IMR-90 (cell line): ENCODE measurements at regions not wholly inside any gene's neighbourhood (a gene's known extent, or its start where the extent isn't known, plus 50 kb on each side); places are given as distances from the start of the nearest gene placed in this dataset.

ENCODE experiments used
- ATAC-seq: fragments of 200-7000 bp; cut with Tn5 transposase; 2 replicates; pipeline ENCODE4 v1.9.1; 2020; ENCODE audit warnings: low read depth, mild to moderate bottlenecking, moderate library complexity
- BruUV-seq: library from RNA; stranded (reverse); fragments of 400-500 nt; replicated peaks from 2 replicates; lab custom pipeline; 2021; lab: Mats Ljungman, UMichigan
- CTCF ChIA-PET: fragments of 300-600 bp; formaldehyde crosslinking; extraction: SDS; loops from one replicate; lab custom pipeline; 2021; ENCODE audit warnings: antibody characterized with exemption; lab: Yijun Ruan, JAX
- POLR2A ChIA-PET: fragments of 300-600 bp; sonication (Branson Sonifier 250); formaldehyde crosslinking; loops from one replicate; lab custom pipeline; 2022; ENCODE audit warnings: antibody characterized with exemption; ENCODE audit not compliant: unreplicated experiment; lab: Charles Lee
- DNase-seq: peaks from one replicate; pipeline ENCODE4 v3.0.0; 2013
- H2AFZ ChIP-seq: replicated peaks from 2 replicates; pipeline ENCODE3; 2013; ENCODE audit warnings: low read length, mild to moderate bottlenecking; ENCODE audit not compliant: poor library complexity
- H2AK5ac ChIP-seq: 2 replicates; pipeline ENCODE4 v1.6.1; 2013; ENCODE audit warnings: low read depth, low read length, inconsistent platforms
- H2AK9ac ChIP-seq: replicated peaks from 2 replicates; pipeline ENCODE3; 2013; ENCODE audit warnings: mild to moderate bottlenecking, low read depth, low read length, moderate library complexity; ENCODE audit not compliant: poor library complexity
- H2BK120ac ChIP-seq: 2 replicates; pipeline ENCODE4 v1.6.1; 2013; ENCODE audit warnings: low read depth, low read length, inconsistent platforms
- H2BK15ac ChIP-seq: 3 replicates; pipeline ENCODE4 v1.6.1; 2013; ENCODE audit warnings: low read depth, low read length, inconsistent platforms
- H2BK20ac ChIP-seq: 2 replicates; pipeline ENCODE4 v1.6.1; 2013; ENCODE audit warnings: low read depth, mild to moderate bottlenecking, inconsistent platforms, low read length, moderate library complexity
- H2BK5ac ChIP-seq: 2 replicates; pipeline ENCODE4 v1.6.1; 2013; ENCODE audit warnings: mild to moderate bottlenecking, low read depth, low read length, inconsistent platforms; ENCODE audit not compliant: poor library complexity, severe bottlenecking
- H3K14ac ChIP-seq: replicated peaks from 2 replicates; pipeline ENCODE4 v1.6.1; 2013; ENCODE audit warnings: low read depth, low read length, inconsistent platforms
- H3K18ac ChIP-seq: 2 replicates; pipeline ENCODE4 v1.6.1; 2013; ENCODE audit warnings: low read depth, low read length, control low read depth
- H3K23ac ChIP-seq: 2 replicates; pipeline ENCODE4 v1.6.1; 2013; ENCODE audit warnings: low read depth, low read length, inconsistent platforms
- H3K27ac ChIP-seq: 2 replicates; pipeline ENCODE4 v1.5.1; 2013; ENCODE audit warnings: mild to moderate bottlenecking, control low read depth, low read length; ENCODE audit not compliant: insufficient read depth
- H3K27me3 ChIP-seq: 2 replicates; pipeline ENCODE4 v1.6.1; 2013; ENCODE audit warnings: low read length; ENCODE audit not compliant: control insufficient read depth, insufficient read depth
- H3K36me3 ChIP-seq: 2 replicates; pipeline ENCODE4 v1.6.1; 2013; ENCODE audit warnings: low read length, mixed read lengths; ENCODE audit not compliant: control insufficient read depth, insufficient read depth
- H3K4ac ChIP-seq: 2 replicates; pipeline ENCODE4 v1.6.1; 2013; ENCODE audit warnings: low read depth, low read length, inconsistent platforms
- H3K4me1 ChIP-seq: 2 replicates; pipeline ENCODE4 v1.6.1; 2013; ENCODE audit warnings: low read length, mixed read lengths; ENCODE audit not compliant: control insufficient read depth, insufficient read depth
- H3K4me2 ChIP-seq: 2 replicates; pipeline ENCODE4 v1.6.1; 2013; ENCODE audit warnings: low read depth, mild to moderate bottlenecking, control low read depth, low read length, moderate library complexity
- H3K4me3 ChIP-seq: 2 replicates; pipeline ENCODE4 v1.5.1; 2013; ENCODE audit warnings: low read depth, mild to moderate bottlenecking, control low read depth, low read length, moderate library complexity; ENCODE audit not compliant: insufficient read depth
- H3K56ac ChIP-seq: 2 replicates; pipeline ENCODE4 v1.6.1; 2013; ENCODE audit warnings: low read length, inconsistent platforms; ENCODE audit not compliant: insufficient read depth; ENCODE audit errors: extremely low read depth
- H3K79me1 ChIP-seq, 2 experiments: 2 replicates each; pipeline ENCODE4 v1.6.1; 2013; ENCODE audit warnings: low read length in 2 of 2, inconsistent platforms in 1 of 2, low read depth in 1 of 2
- H3K9ac ChIP-seq: 2 replicates; pipeline ENCODE4 v1.6.1; 2013; ENCODE audit warnings: low read depth, low read length, control low read depth
- H3K9me1 ChIP-seq: 2 replicates; pipeline ENCODE4 v1.6.1; 2013; ENCODE audit warnings: low read length, inconsistent platforms; ENCODE audit not compliant: insufficient read depth
- H3K9me3 ChIP-seq: 2 replicates; pipeline ENCODE4 v1.6.1; 2013; ENCODE audit warnings: low read length; ENCODE audit not compliant: control insufficient read depth, insufficient read depth
- H4K20me1 ChIP-seq: 2 replicates; pipeline ENCODE4 v1.6.1; 2013; ENCODE audit warnings: low read length, inconsistent platforms; ENCODE audit not compliant: insufficient read depth
- H4K5ac ChIP-seq: 2 replicates; pipeline ENCODE4 v1.6.1; 2013; ENCODE audit warnings: mild to moderate bottlenecking, low read depth, low read length, control low read depth
- H4K8ac ChIP-seq, 2 experiments: 2 replicates each; pipeline ENCODE4 v1.6.1; 2013; ENCODE audit warnings: low read depth in 2 of 2, low read length in 2 of 2, control low read depth in 1 of 2, inconsistent platforms in 1 of 2
- H4K91ac ChIP-seq: 2 replicates; pipeline ENCODE4 v1.6.1; 2013; ENCODE audit warnings: low read depth, low read length, inconsistent platforms; ENCODE audit not compliant: insufficient read depth
- CEBPB ChIP-seq: IDR thresholded peaks from 2 replicates; pipeline ENCODE4 v1.6.1; 2012; ENCODE audit warnings: low read depth, low read length, improper control_type of control experiment
- RAD21 ChIP-seq: IDR thresholded peaks from 2 replicates; pipeline ENCODE4 v1.6.1; 2012; ENCODE audit warnings: low read length, improper control_type of control experiment
- RFX5 ChIP-seq: IDR thresholded peaks from 2 replicates; pipeline ENCODE4 v1.8.0; 2012; ENCODE audit warnings: low read depth, mild to moderate bottlenecking, low read length, moderate library complexity
- WGBS, 2 experiments: methylation state at CpG; one replicate each; pipeline versions ENCODE4 v1.1.5 to v1.1.7; 2013; ENCODE audit warnings: missing lambda C conversion rate in 2 of 2; ENCODE audit not compliant: insufficient read length in 1 of 2; ENCODE audit errors: extremely low coverage in 2 of 2; 5-methylcytosine and 5-hydroxymethylcytosine counted together
- dilution Hi-C: fragments of 300-500 bp; cut with HindIII; formaldehyde crosslinking; loops from one replicate; pipeline ENCODE4 v1.14.3; 2018; ENCODE audit warnings: low sequenced_read_pairs; ENCODE audit not compliant: unreplicated experiment
- in situ Hi-C: fragments of 300-500 bp; cut with MboI; formaldehyde crosslinking; loops from 3 replicates; pipeline ENCODE4 v1.14.3; 2019; ENCODE audit warnings: low sequenced_read_pairs, inconsistent platforms, mixed read lengths
- intact Hi-C: fragments of 100-400 bp; cut with micrococcal nuclease; formaldehyde crosslinking; loops from 2 replicates; pipeline ENCODE4 v1.10.0; 2022

GRCh38 chr6:121961619-121962125, 437.8 kb upstream of the HSF2 start:
- Histone ChIP-seq H3K56ac (no peak overlapping the region), H2AFZ (no peak overlapping the region), H4K8ac (no peak overlapping the region), H2BK5ac (no peak overlapping the region), H4K91ac (no peak overlapping the region), H3K4me1 (no peaks in the 10 kb centered on the region), H2BK20ac (no peak overlapping the region), H3K36me3 (no peaks in the 10 kb centered on the region), H2BK120ac (no peak overlapping the region), H3K9me1 (no peaks in the 10 kb centered on the region), H3K14ac (no peak overlapping the region), H3K27ac (no peak overlapping the region), H2BK15ac (no peak overlapping the region), H2AK5ac (no peak overlapping the region), H3K4me2 (no peak overlapping the region), H3K9ac (no peak overlapping the region), H3K79me1 (no peaks in the 10 kb centered on the region), H3K9me3 (no peaks in the 10 kb centered on the region), H3K18ac (no peak overlapping the region), H3K23ac (no peak overlapping the region), H2AK9ac (no peak overlapping the region), H3K4me3 (no peak overlapping the region), H4K20me1 (no peaks in the 10 kb centered on the region), H3K4ac (no peak overlapping the region), H3K27me3 (no peaks in the 10 kb centered on the region), H4K5ac (no peak overlapping the region)
- dilution Hi-C loops, result no loop called here
- DNase-seq (no peak), ATAC-seq (no peak)
- BruUV-seq, result no TSS peak
- intact Hi-C loops, result no loop called here
- no CpG with 5 or more reads among the region's 1 CpG for WGBS, 2 experiments
- ChIA-PET POLR2A (no interaction called here), CTCF (no interaction called here)
- TF ChIP-seq RAD21 (no peak), RFX5 (no peak), CEBPB (peak; percentile 47; the same call in 1 of the 2 replicates)
- in situ Hi-C loops, result no loop called here
